Stimulated activated CD8-positive, alpha-beta memory T cell treated with anti-CD3 and anti-CD28 coated beads, Interleukin-4, amount 100 ng/mL, for 48 hours (primary cell): ENCODE measurements at regions not wholly inside any gene's neighbourhood (a gene's known extent, or its start where the extent isn't known, plus 50 kb on each side); places are given as distances from the start of the nearest gene placed in this dataset.

Source experiments
- DNase-seq: peaks from one replicate; pipeline ENCODE4 v3.0.0-alpha.2; 2020

- no peak for DNase-seq
Measured at GRCh38 chr5:167892352-167893115, 398.9 kb upstream of the WWC1 start.

GRCh38 chr5:167893271-167893670 lies 398.2 kb upstream of the WWC1 start:
- DNase-seq: no peak

- DNase-seq: no peak
Measured at GRCh38 chr5:167894631-167895472, 396.6 kb upstream of the WWC1 start.

GRCh38 chr5:167895899-167896659 lies 395.4 kb upstream of the WWC1 start:
- DNase-seq: no peak

- no peak for DNase-seq
Measured at GRCh38 chr5:167896814-167897213, 394.6 kb upstream of the WWC1 start.

- DNase-seq: no peak
Measured at GRCh38 chr5:167897371-167897770, 394.1 kb upstream of the WWC1 start.

- no peak for DNase-seq
Measured at GRCh38 chr5:167898361-167899042, 392.9 kb upstream of the WWC1 start.

- no peak for DNase-seq
Measured at GRCh38 chr5:167899490-167900070, 391.9 kb upstream of the WWC1 start.

- DNase-seq: no peak
Measured at GRCh38 chr5:167900340-167900935, 391.0 kb upstream of the WWC1 start.

GRCh38 chr5:167902298-167902697 lies 389.1 kb upstream of the WWC1 start:
- DNase-seq: no peak

GRCh38 chr5:167903243-167903642 lies 388.2 kb upstream of the WWC1 start:
- DNase-seq: no peak

- DNase-seq: no peak
Measured at GRCh38 chr5:167903659-167904058, 387.8 kb upstream of the WWC1 start.

GRCh38 chr5:167905919-167906853 lies 385.3 kb upstream of the WWC1 start:
- no peak for DNase-seq

- no peak for DNase-seq
Measured at GRCh38 chr5:167908606-167909005, 382.8 kb upstream of the WWC1 start.

- DNase-seq: no peak
Measured at GRCh38 chr5:167912941-167913665, 378.3 kb upstream of the WWC1 start.

- DNase-seq: no peak
Measured at GRCh38 chr5:167915237-167915636, 376.2 kb upstream of the WWC1 start.

GRCh38 chr5:167916261-167916691 lies 375.2 kb upstream of the WWC1 start:
- DNase-seq: no peak

- no peak for DNase-seq
Measured at GRCh38 chr5:167916706-167917105, 374.7 kb upstream of the WWC1 start.

- DNase-seq: no peak
Measured at GRCh38 chr5:167918184-167918812, 373.1 kb upstream of the WWC1 start.
